CD14-positive monocyte (primary cell): ENCODE measurements at regions not wholly inside any gene's neighbourhood (a gene's known extent, or its start where the extent isn't known, plus 50 kb on each side); places are given as distances from the start of the nearest gene placed in this dataset.

Experiments used
- DNase-seq, 3 donors: peaks; one replicate each; pipeline ENCODE4 v3.0.0-alpha.2; 2011 to 2022
- H2AFZ ChIP-seq: 2 replicates; pipeline ENCODE4 v1.6.0; 2012; ENCODE audit warnings: mild to moderate bottlenecking, low read depth, low read length, inconsistent platforms; ENCODE audit not compliant: insufficient read depth, poor library complexity, severe bottlenecking
- H3K27ac ChIP-seq, 2 donors: 1 replicate in 1 of 2; 2 replicates in 1 of 2; pipeline ENCODE4 v1.5.1; 2012 to 2013; ENCODE audit warnings: low read length in 2 of 2, control low read depth in 1 of 2, inconsistent platforms in 1 of 2, low read depth in 1 of 2, mild to moderate bottlenecking in 1 of 2
- H3K27me3 ChIP-seq, 2 donors: one replicate each; pipeline versions ENCODE4 v1.6.0 to v1.6.1; 2011 to 2013; ENCODE audit warnings: low read length in 2 of 2; ENCODE audit not compliant: control insufficient read depth in 2 of 2, insufficient read depth in 2 of 2
- H3K36me3 ChIP-seq, 2 donors: replicated peaks in 1 of 2; 1 replicate in 1 of 2; 2 replicates in 1 of 2; pipeline versions ENCODE4 v1.5.1 to v1.6.1; 2012 to 2013; ENCODE audit warnings: low read length in 2 of 2, control low read depth in 1 of 2, inconsistent platforms in 1 of 2, mild to moderate bottlenecking in 1 of 2; ENCODE audit not compliant: insufficient read depth in 2 of 2, control insufficient read depth in 1 of 2
- H3K4me1 ChIP-seq, 2 donors: 1 replicate in 1 of 2; 2 replicates in 1 of 2; pipeline versions ENCODE4 v1.5.1 to v1.6.1; 2012 to 2013; ENCODE audit warnings: low read length in 2 of 2, control low read depth in 1 of 2, inconsistent platforms in 1 of 2, mild to moderate bottlenecking in 1 of 2, moderate library complexity in 1 of 2; ENCODE audit not compliant: insufficient read depth in 2 of 2, control insufficient read depth in 1 of 2
- H3K4me2 ChIP-seq: replicated peaks from 2 replicates; pipeline ENCODE3; 2012; ENCODE audit warnings: low read length, moderate library complexity, mild to moderate bottlenecking; ENCODE audit not compliant: poor library complexity, severe bottlenecking; ENCODE audit errors: extremely low read depth
- H3K4me3 ChIP-seq, 3 experiments: fragments of 200-600 bp in 1 of 3; sonication (generic) in 1 of 3; replicated peaks in 1 of 3; 1 replicate in 2 of 3; 2 replicates in 1 of 3; pipeline ENCODE4 v1.5.1; 2011 to 2013; ENCODE audit warnings: low read length in 3 of 3, mild to moderate bottlenecking in 3 of 3, control low read depth in 2 of 3, low read depth in 2 of 3, inconsistent platforms in 1 of 3, moderate library complexity in 1 of 3
- H3K79me2 ChIP-seq: 2 replicates; pipeline ENCODE4 v1.6.0; 2012; ENCODE audit warnings: mild to moderate bottlenecking, control low read depth, inconsistent platforms, low read length, moderate library complexity; ENCODE audit not compliant: insufficient read depth
- H3K9ac ChIP-seq: 2 replicates; pipeline ENCODE4 v1.6.0; 2017; ENCODE audit warnings: low read length, mild to moderate bottlenecking; ENCODE audit not compliant: insufficient read depth, poor library complexity, severe bottlenecking
- H3K9me3 ChIP-seq, 2 donors: replicated peaks in 1 of 2; 1 replicate in 1 of 2; 2 replicates in 1 of 2; pipeline versions ENCODE4 v1.5.1 to v1.6.1; 2012 to 2013; ENCODE audit warnings: low read length in 2 of 2, control low read depth in 1 of 2; ENCODE audit not compliant: control insufficient read depth in 1 of 2, insufficient read depth in 1 of 2
- H4K20me1 ChIP-seq: 2 replicates; pipeline ENCODE4 v1.6.0; 2012; ENCODE audit warnings: mild to moderate bottlenecking, low read length, control low read depth, moderate library complexity; ENCODE audit not compliant: insufficient read depth
- H3K27ac Mint-ChIP-seq, 7 donors: one replicate each; pipeline ENCODE4 v1.8.0; 2020; ENCODE audit warnings: mild to moderate bottlenecking in 7 of 7, mixed read lengths in 7 of 7, moderate library complexity in 6 of 7, inconsistent platforms in 2 of 7
- H3K27me3 Mint-ChIP-seq, 3 donors: one replicate each; pipeline ENCODE4 v1.8.0; 2021 to 2022; ENCODE audit warnings: low read depth in 3 of 3, mild to moderate bottlenecking in 3 of 3, mixed read lengths in 3 of 3, moderate library complexity in 3 of 3, inconsistent platforms in 1 of 3
- H3K36me3 Mint-ChIP-seq, 2 donors: one replicate each; pipeline ENCODE4 v1.8.0; 2020; ENCODE audit warnings: mixed read lengths in 2 of 2, inconsistent platforms in 1 of 2, mild to moderate bottlenecking in 1 of 2
- H3K4me1 Mint-ChIP-seq: one replicate; pipeline ENCODE4 v1.8.0; 2020; ENCODE audit warnings: mild to moderate bottlenecking, mixed read lengths
- H3K4me3 Mint-ChIP-seq, 2 donors: one replicate each; pipeline ENCODE4 v1.8.0; 2020; ENCODE audit warnings: mild to moderate bottlenecking in 2 of 2, mixed read lengths in 2 of 2, moderate library complexity in 1 of 2
- H3K9me3 Mint-ChIP-seq, 7 donors: one replicate each; pipeline ENCODE4 v1.8.0; 2020 to 2022; ENCODE audit warnings: mixed read lengths in 7 of 7, mild to moderate bottlenecking in 6 of 7, moderate library complexity in 6 of 7, inconsistent platforms in 2 of 7
- WGBS: methylation state at CpG from one replicate; pipeline ENCODE4 v1.1.5; 2013; ENCODE audit warnings: missing lambda C conversion rate; ENCODE audit not compliant: insufficient coverage; 5-methylcytosine and 5-hydroxymethylcytosine counted together
- intact Hi-C, 2 donors: fragments of 100-400 bp; cut with micrococcal nuclease; formaldehyde crosslinking; loops; one replicate each; pipeline versions ENCODE4 v1.15.0 to v1.15.1; 2023
- TF ChIP-seq, protein P1 (sequence below): fragments of 200-600 bp; IDR thresholded peaks from one replicate; pipeline ENCODE4 v1.8.0; 2022; ENCODE audit warnings: antibody characterized with exemption, mild to moderate bottlenecking

DNA sequence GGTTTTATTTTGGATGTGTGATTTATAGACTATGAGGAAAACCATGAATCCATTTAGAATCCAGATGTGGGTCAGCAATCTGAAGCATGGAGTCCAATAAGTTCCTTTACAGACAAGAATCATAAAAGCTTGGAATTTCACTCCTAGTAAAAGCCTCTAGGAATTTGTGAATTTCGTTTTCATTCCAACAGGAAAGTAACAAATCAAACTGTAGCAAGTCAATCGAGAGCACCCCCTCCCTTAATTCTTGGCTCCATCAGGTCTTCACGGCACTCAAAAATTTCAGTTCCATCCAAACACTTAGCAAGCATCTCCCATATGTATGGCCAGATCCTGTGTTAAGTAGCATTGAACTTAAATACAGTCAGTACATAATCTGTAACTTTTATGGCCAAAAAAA lies 143.6 kb upstream of the POU2AF2 start:
- Histone ChIP-seq H3K9ac (no peak overlapping the region), H4K20me1 (no peaks in the 10 kb centered on the region), H3K27me3 (no peaks in the 10 kb centered on the region), H3K4me2 (no peak overlapping the region), H3K9me3 (no peaks in the 10 kb centered on the region), H3K4me3 (no peak overlapping the region), H3K27ac (no peak overlapping the region), H3K79me2 (no peaks in the 10 kb centered on the region), H3K4me1 (no peaks in the 10 kb centered on the region), H3K36me3 (no peaks in the 10 kb centered on the region), H2AFZ (no peak overlapping the region)
- Mint-ChIP-seq H3K27me3 (peaks cover 0 to 3% (median 3%) of the 10 kb centered on the region in 3 donors), H3K27ac (no peak overlapping the region), H3K9me3 (no peaks in the 10 kb centered on the region), H3K4me3 (no peak overlapping the region), H3K4me1 (no peaks in the 10 kb centered on the region), H3K36me3 (no peaks in the 10 kb centered on the region)
- DNase-seq, result no peak
- TF ChIP-seq, protein P1, sequence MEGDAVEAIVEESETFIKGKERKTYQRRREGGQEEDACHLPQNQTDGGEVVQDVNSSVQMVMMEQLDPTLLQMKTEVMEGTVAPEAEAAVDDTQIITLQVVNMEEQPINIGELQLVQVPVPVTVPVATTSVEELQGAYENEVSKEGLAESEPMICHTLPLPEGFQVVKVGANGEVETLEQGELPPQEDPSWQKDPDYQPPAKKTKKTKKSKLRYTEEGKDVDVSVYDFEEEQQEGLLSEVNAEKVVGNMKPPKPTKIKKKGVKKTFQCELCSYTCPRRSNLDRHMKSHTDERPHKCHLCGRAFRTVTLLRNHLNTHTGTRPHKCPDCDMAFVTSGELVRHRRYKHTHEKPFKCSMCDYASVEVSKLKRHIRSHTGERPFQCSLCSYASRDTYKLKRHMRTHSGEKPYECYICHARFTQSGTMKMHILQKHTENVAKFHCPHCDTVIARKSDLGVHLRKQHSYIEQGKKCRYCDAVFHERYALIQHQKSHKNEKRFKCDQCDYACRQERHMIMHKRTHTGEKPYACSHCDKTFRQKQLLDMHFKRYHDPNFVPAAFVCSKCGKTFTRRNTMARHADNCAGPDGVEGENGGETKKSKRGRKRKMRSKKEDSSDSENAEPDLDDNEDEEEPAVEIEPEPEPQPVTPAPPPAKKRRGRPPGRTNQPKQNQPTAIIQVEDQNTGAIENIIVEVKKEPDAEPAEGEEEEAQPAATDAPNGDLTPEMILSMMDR, result no peak
- intact Hi-C loops, result no loop called here
- WGBS, result 93% methylated on average over 2 of the region's 3 CpGs

DNA sequence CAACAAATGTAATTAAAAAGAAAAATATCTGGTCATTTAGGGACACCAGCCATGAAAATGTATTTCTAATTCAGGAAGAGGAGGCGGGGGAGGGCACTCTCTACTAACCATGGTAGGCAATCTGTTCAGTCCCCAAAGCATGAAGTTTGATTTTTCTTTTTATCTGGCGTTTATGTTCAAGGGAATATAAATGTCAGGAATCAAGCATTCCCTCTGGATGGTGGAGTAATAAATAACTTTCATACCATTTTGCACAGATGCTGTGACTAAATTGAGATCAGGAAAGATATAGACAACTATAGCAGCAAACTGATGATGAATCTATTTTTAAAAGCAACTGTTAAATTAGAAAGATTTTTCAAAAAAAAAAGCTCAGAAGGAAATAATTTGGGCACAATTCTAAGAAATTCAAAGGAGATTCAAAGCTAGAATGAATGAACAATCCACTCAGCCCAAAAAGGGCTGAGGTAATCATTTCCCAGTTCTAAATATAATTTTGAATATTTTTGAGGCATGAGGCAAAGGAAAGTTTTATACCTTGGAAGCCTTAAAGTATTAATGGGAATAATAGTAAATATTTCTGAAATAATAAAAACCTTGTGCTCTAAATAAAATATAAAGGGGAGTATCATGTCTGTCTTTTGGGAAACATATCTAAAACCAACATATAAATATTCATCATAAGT lies 146.4 kb upstream of the POU2AF2 start:
- WGBS, result no CpG with 5 or more reads among the region's 2 CpGs
- H3K27ac Mint-ChIP-seq, result no peak overlapping the region
- no peak overlapping the region for H3K9ac ChIP-seq
- no peak overlapping the region for H3K4me3 ChIP-seq
- H3K4me2 ChIP-seq, result no peak overlapping the region
- H3K36me3 ChIP-seq, result no peaks in the 10 kb centered on the region
- H3K9me3 Mint-ChIP-seq, result peaks cover 0 to 2% (median 0%) of the 10 kb centered on the region in 7 donors
- H2AFZ ChIP-seq, result no peak overlapping the region
- peaks cover 0 to 2% (median 2%) of the 10 kb centered on the region in 3 donors for H3K27me3 Mint-ChIP-seq
- H3K36me3 Mint-ChIP-seq, result no peaks in the 10 kb centered on the region
- H3K9me3 ChIP-seq, result no peaks in the 10 kb centered on the region
- intact Hi-C loops, result no loop called here
- DNase-seq, result no peak
- TF ChIP-seq, protein P1, result no peak
- H3K79me2 ChIP-seq, result no peaks in the 10 kb centered on the region
- no peak overlapping the region for H3K27ac ChIP-seq
- H3K27me3 ChIP-seq, result no peaks in the 10 kb centered on the region
- no peaks in the 10 kb centered on the region for H3K4me1 Mint-ChIP-seq
- H3K4me1 ChIP-seq, result no peaks in the 10 kb centered on the region
- no peaks in the 10 kb centered on the region for H4K20me1 ChIP-seq
- H3K4me3 Mint-ChIP-seq, result no peak overlapping the region
